Neural cell (in vitro differentiated cells): ENCODE measurements at regions not wholly inside any gene's neighbourhood (a gene's known extent, or its start where the extent isn't known, plus 50 kb on each side); places are given as distances from the start of the nearest gene placed in this dataset.

Experiments used
- H2AFZ ChIP-seq: fragments of 200-600, 300-800 bp; sonication (generic), shearing (Covaris generic); 2 replicates; pipeline ENCODE4 v1.6.0; 2014; ENCODE audit warnings: low read depth, mild to moderate bottlenecking, antibody characterized with exemption, low read length, moderate library complexity
- H3F3A ChIP-seq: fragments of 200-600 bp; shearing (Covaris generic); 2 replicates; pipeline ENCODE4 v1.6.1; 2016; ENCODE audit warnings: mild to moderate bottlenecking, moderate library complexity, mixed read lengths, antibody characterized with exemption, low read length; ENCODE audit not compliant: insufficient read depth, poor library complexity, severe bottlenecking
- H3K27ac ChIP-seq: fragments of 200-600, 300-800 bp; sonication (generic), shearing (Covaris generic); 2 replicates; pipeline ENCODE4 v1.5.1; 2014; ENCODE audit warnings: mild to moderate bottlenecking, low read length, moderate library complexity
- H3K27me3 ChIP-seq: fragments of 300-800, 200-600 bp; sonication (generic), shearing (Covaris generic); 2 replicates; pipeline ENCODE4 v1.6.0; 2014; ENCODE audit warnings: mild to moderate bottlenecking, low read depth, low read length, moderate library complexity; ENCODE audit not compliant: insufficient read depth
- H3K36me3 ChIP-seq: fragments of 300-800, 200-600 bp; sonication (generic), shearing (Covaris generic); 2 replicates; pipeline ENCODE4 v1.5.1; 2014; ENCODE audit warnings: mild to moderate bottlenecking, antibody characterized with exemption, low read length, moderate library complexity; ENCODE audit not compliant: insufficient read depth
- H3K4me2 ChIP-seq: fragments of 300-800, 200-600 bp; sonication (generic), shearing (Covaris generic); 2 replicates; pipeline ENCODE4 v1.6.0; 2014; ENCODE audit warnings: mild to moderate bottlenecking, low read length
- H3K4me3 ChIP-seq: fragments of 300-800, 200-600 bp; sonication (generic), shearing (Covaris generic); 2 replicates; pipeline ENCODE4 v1.5.1; 2014; ENCODE audit warnings: mild to moderate bottlenecking, low read length, moderate library complexity
- H3K79me2 ChIP-seq: fragments of 200-600 bp; shearing (Covaris generic); replicated peaks from 2 replicates; pipeline ENCODE4 v1.6.0; 2014; ENCODE audit warnings: mild to moderate bottlenecking, low read length, moderate library complexity; ENCODE audit not compliant: insufficient read depth
- H3K9ac ChIP-seq: fragments of 300-800, 200-600 bp; sonication (generic), shearing (Covaris generic); 2 replicates; pipeline ENCODE4 v1.6.1; 2016; ENCODE audit warnings: mild to moderate bottlenecking, low read length, mixed read lengths
- H3K9me2 ChIP-seq: fragments of 200-600 bp; shearing (Covaris generic); 2 replicates; pipeline ENCODE4 v1.6.1; 2016; ENCODE audit warnings: mild to moderate bottlenecking, low read length, mixed read lengths; ENCODE audit not compliant: insufficient read depth
- H3K9me3 ChIP-seq: fragments of 200-600, 300-800 bp; sonication (generic), shearing (Covaris generic); 2 replicates; pipeline ENCODE4 v1.6.1; 2016; ENCODE audit warnings: mild to moderate bottlenecking, mixed run types, low read length, moderate library complexity, mixed read lengths
- H4K20me1 ChIP-seq: fragments of 200-600 bp; shearing (Covaris generic); 2 replicates; pipeline ENCODE4 v1.6.1; 2016; ENCODE audit warnings: mild to moderate bottlenecking, mixed run types; ENCODE audit not compliant: insufficient read depth
- CTCF ChIP-seq: fragments of 450-650 bp; IDR thresholded peaks from 2 replicates; pipeline ENCODE4 v1.5.1; 2014; ENCODE audit warnings: antibody characterized with exemption, mild to moderate bottlenecking, moderate library complexity; ENCODE audit not compliant: poor library complexity, severe bottlenecking
- EP300 ChIP-seq: fragments of 450-650 bp; conservative IDR thresholded peaks from 2 replicates; pipeline ENCODE4 v1.6.1; 2014; ENCODE audit warnings: antibody characterized with exemption, mild to moderate bottlenecking, moderate library complexity; ENCODE audit not compliant: poor library complexity, severe bottlenecking
- EZH2 ChIP-seq: fragments of 200-600, 300-800 bp; shearing (Covaris generic), sonication (generic); IDR thresholded peaks from 2 replicates; pipeline ENCODE4 v1.6.1; 2014; ENCODE audit warnings: antibody characterized with exemption, low read length, borderline replicate concordance, mild to moderate bottlenecking; ENCODE audit not compliant: insufficient read depth, poor library complexity, severe bottlenecking
- POLR2AphosphoS5 ChIP-seq: IDR thresholded peaks from 2 replicates; pipeline ENCODE4 v1.6.1; 2012
- RAD21 ChIP-seq: fragments of 450-650 bp; conservative IDR thresholded peaks from 2 replicates; pipeline ENCODE4 v1.6.1; 2014; ENCODE audit warnings: antibody characterized with exemption, mild to moderate bottlenecking, moderate library complexity
- REST ChIP-seq: IDR thresholded peaks from 2 replicates; pipeline ENCODE4 v1.6.1; 2012; ENCODE audit warnings: borderline replicate concordance
- TAF1 ChIP-seq: IDR thresholded peaks from 2 replicates; pipeline ENCODE4 v1.6.1; 2012; ENCODE audit warnings: low read depth

DNA sequence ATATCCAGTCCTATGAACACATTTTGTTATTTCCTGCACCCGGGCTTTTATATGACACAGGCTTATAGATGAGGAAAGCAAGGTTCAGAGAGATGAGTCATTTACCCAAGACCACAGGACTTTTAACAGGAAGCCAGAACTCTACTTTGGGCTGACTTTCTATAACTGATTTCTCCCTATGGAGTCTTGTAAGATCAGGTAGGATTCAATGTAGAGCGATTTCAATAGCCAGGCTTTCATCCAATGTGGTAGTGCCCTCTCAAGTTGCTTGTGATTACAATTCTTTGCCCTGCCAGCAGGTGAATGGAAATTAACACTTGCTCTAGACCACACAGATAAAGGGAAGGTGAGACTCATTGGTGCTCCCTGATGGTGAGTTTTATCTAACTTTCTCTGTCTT is 378.3 kb downstream of the INSC start:
- no peaks in the 10 kb centered on the region for H3K79me2 ChIP-seq
- no peak overlapping the region for H3K4me2 ChIP-seq
- peaks cover 12% of the 10 kb centered on the region for H3K27me3 ChIP-seq
- no peak overlapping the region for H3K9ac ChIP-seq
- H3F3A ChIP-seq, result no peaks in the 10 kb centered on the region
- no peak overlapping the region for H3K27ac ChIP-seq
- H3K4me3 ChIP-seq, result no peak overlapping the region
- no peaks in the 10 kb centered on the region for H4K20me1 ChIP-seq
- H3K36me3 ChIP-seq, result no peaks in the 10 kb centered on the region
- TF ChIP-seq EZH2 (no peak), TAF1 (no peak), CTCF (no peak), POLR2AphosphoS5 (no peak), RAD21 (no peak), REST (no peak)
- H2AFZ ChIP-seq, result no peak overlapping the region
- no peaks in the 10 kb centered on the region for H3K9me2 ChIP-seq
- no peaks in the 10 kb centered on the region for H3K9me3 ChIP-seq

DNA sequence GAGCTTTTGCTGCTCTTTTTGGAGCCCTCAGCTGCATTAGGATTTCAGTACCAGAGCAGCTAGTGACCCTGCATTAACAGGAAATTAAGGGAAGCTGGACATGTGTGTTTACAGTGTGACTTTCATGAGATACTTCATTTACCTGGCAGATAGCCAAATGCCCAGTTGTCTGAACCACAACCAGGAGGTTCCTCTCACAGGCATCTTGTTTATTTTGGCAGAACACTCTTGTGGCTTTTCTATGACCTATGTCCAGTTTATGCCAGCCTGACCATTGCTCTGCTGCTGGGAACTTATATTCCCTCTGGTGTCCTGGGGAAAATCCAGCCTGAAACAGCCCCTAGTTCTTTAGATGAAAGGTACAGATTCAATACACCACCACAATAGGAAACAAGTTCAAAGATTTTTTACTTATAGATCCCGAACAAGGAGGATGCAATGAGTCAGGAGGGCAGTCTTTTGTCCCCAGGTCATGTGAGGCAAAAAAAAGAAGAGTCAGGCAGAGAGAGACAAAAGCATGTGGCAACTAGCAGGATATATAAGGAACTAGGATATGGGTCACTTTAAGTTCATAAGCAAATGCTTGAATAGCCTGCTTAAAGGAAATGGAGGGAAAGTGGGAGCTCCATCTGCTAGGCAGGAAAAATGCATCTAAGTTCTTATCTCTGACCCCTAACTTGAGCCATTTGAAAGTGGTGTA is 379.3 kb downstream of the INSC start:
- Histone ChIP-seq H4K20me1 (no peaks in the 10 kb centered on the region), H3K79me2 (no peaks in the 10 kb centered on the region), H3K9me2 (no peaks in the 10 kb centered on the region), H2AFZ (no peak overlapping the region), H3K27ac (no peak overlapping the region), H3K4me3 (no peak overlapping the region), H3F3A (no peaks in the 10 kb centered on the region), H3K9me3 (no peaks in the 10 kb centered on the region), H3K9ac (no peak overlapping the region), H3K4me2 (no peak overlapping the region), H3K27me3 (peaks cover 17% of the 10 kb centered on the region), H3K36me3 (no peaks in the 10 kb centered on the region)
- no peak for TF ChIP-seq EP300
- no peak for TF ChIP-seq RAD21
- no peak for TF ChIP-seq REST
- TF ChIP-seq POLR2AphosphoS5, result no peak
- TF ChIP-seq EZH2, result no peak
